K562 (cell line): ENCODE measurements at regions not wholly inside any gene's neighbourhood (a gene's known extent, or its start where the extent isn't known, plus 50 kb on each side); places are given as distances from the start of the nearest gene placed in this dataset.

Experiments
- CTCF ChIP-seq, 3 experiments: IDR thresholded peaks in 2 of 3; conservative IDR thresholded peaks in 1 of 3; 2 replicates each; pipeline ENCODE4 v1.5.1; 2011 to 2012; ENCODE audit warnings: low read length in 3 of 3, mild to moderate bottlenecking in 3 of 3, control low read depth in 2 of 3, improper control_type of control experiment in 1 of 3, inconsistent platforms in 1 of 3, low read depth in 1 of 3, mixed read lengths in 1 of 3, moderate library complexity in 1 of 3; ENCODE audit not compliant: insufficient read depth in 2 of 3
- RAD21 ChIP-seq, 2 experiments: fragments of 250-450 bp in 1 of 2; fragments of 450-650 bp in 1 of 2; sonication (Bioruptor Pico) in 1 of 2; formaldehyde crosslinking in 1 of 2; IDR thresholded peaks in 1 of 2; conservative IDR thresholded peaks in 1 of 2; 2 replicates each; pipeline versions ENCODE4 v1.4.0 to v1.8.0; 2020 to 2022; ENCODE audit warnings: mild to moderate bottlenecking in 2 of 2, moderate library complexity in 1 of 2

- no peak for TF ChIP-seq CTCF (IDR thresholded peaks at IDR 0.05 in 2 of 3, conservative IDR thresholded peaks at IDR 0.05 in 1 of 3; ENCODE audit: insufficient read depth in 2 of 3, low read depth in 1 of 3, low read length in 3 of 3)
- no peak for TF ChIP-seq RAD21 (CRISPR knock-in tag; conservative IDR thresholded peaks at IDR 0.05 in 1 of 2, IDR thresholded peaks at IDR 0.05 in 1 of 2)
These were observed 406.6 kb downstream of the ARHGEF28 start for GRCh38 chr5:74032617-74033016.
